Panc1 (cell line): ENCODE measurements at regions not wholly inside any gene's neighbourhood (a gene's known extent, or its start where the extent isn't known, plus 50 kb on each side); places are given as distances from the start of the nearest gene placed in this dataset.

Source experiments
- ATAC-seq: fragments of 200-7000 bp; cut with Tn5 transposase; 2 replicates; pipeline ENCODE4 v1.9.1; 2020; ENCODE audit warnings: mild to moderate bottlenecking, moderate library complexity
- BruUV-seq: library from RNA; stranded (reverse); fragments of 400-500 nt; replicated peaks from 2 replicates; lab custom pipeline; 2021; lab: Mats Ljungman, UMichigan
- CTCF ChIA-PET: fragments of 300-600 bp; sonication (Branson Sonifier 250); formaldehyde crosslinking; loops from one replicate; lab custom pipeline; 2022; ENCODE audit warnings: antibody characterized with exemption; lab: Charles Lee
- POLR2A ChIA-PET: fragments of 300-600 bp; sonication (Branson Sonifier 250); formaldehyde crosslinking; loops from one replicate; lab custom pipeline; 2022; ENCODE audit warnings: antibody characterized with exemption; lab: Charles Lee
- DNase-seq: peaks from one replicate; pipeline ENCODE4 v3.0.0-alpha.2; 2010; ENCODE audit warnings: low read depth, low spot score
- H3K27ac ChIP-seq: 2 replicates; pipeline ENCODE4 v1.5.1; 2011; ENCODE audit warnings: mild to moderate bottlenecking, low read length, inconsistent platforms
- H3K27me3 ChIP-seq: fragments of 200-500 bp; sonication (Bioruptor generic); 2 replicates; pipeline ENCODE4 v1.6.0; 2014; ENCODE audit warnings: low read length, inconsistent platforms; ENCODE audit not compliant: control insufficient read depth, insufficient read depth
- H3K36me3 ChIP-seq: fragments of 200-500 bp; sonication (Bioruptor generic); 2 replicates; pipeline ENCODE4 v1.5.1; 2014; ENCODE audit warnings: inconsistent platforms, mild to moderate bottlenecking, low read length, moderate library complexity; ENCODE audit not compliant: control insufficient read depth, insufficient read depth
- H3K4me1 ChIP-seq: 2 replicates; pipeline ENCODE4 v1.5.1; 2011; ENCODE audit warnings: inconsistent platforms, mild to moderate bottlenecking, low read length, moderate library complexity; ENCODE audit not compliant: control insufficient read depth, insufficient read depth
- H3K4me3 ChIP-seq, 2 experiments: 2 replicates each; pipeline ENCODE4 v1.5.1; 2011 to 2012; ENCODE audit warnings: low read depth in 2 of 2, low read length in 2 of 2, mild to moderate bottlenecking in 2 of 2, inconsistent platforms in 1 of 2, moderate library complexity in 1 of 2
- H3K9me3 ChIP-seq: fragments of 200-500 bp; sonication (Bioruptor generic); 2 replicates; pipeline ENCODE4 v1.5.1; 2014; ENCODE audit warnings: low read depth, mild to moderate bottlenecking, inconsistent platforms, low read length, moderate library complexity; ENCODE audit not compliant: control insufficient read depth, insufficient read depth
- CTCF ChIP-seq: fragments of 450-650 bp; IDR thresholded peaks from 2 replicates; pipeline ENCODE4 v1.5.1; 2017; ENCODE audit warnings: mild to moderate bottlenecking
- POLR2AphosphoS5 ChIP-seq: IDR thresholded peaks from 2 replicates; pipeline ENCODE4 v1.6.1; 2012; ENCODE audit warnings: mild to moderate bottlenecking, low read depth, low read length, moderate library complexity
- REST ChIP-seq, 2 experiments: IDR thresholded peaks; 2 replicates each; pipeline ENCODE4 v1.6.1; 2011 to 2012; ENCODE audit warnings: low read depth in 2 of 2, control low read depth in 1 of 2, low read length in 1 of 2, mild to moderate bottlenecking in 1 of 2, moderate library complexity in 1 of 2; ENCODE audit not compliant: insufficient read depth in 1 of 2
- SIN3A ChIP-seq: IDR thresholded peaks from 2 replicates; pipeline ENCODE4 v1.6.1; 2012; ENCODE audit warnings: low read depth, mild to moderate bottlenecking, low read length, moderate library complexity, borderline replicate concordance; ENCODE audit not compliant: insufficient read depth
- TCF7L2 ChIP-seq: IDR thresholded peaks from 2 replicates; pipeline ENCODE4 v1.6.1; 2011; ENCODE audit warnings: mild to moderate bottlenecking, low read depth, low read length, inconsistent platforms
- in situ Hi-C: cut with HindIII; loops from 2 replicates; pipeline ENCODE4 v1.10.0; 2016; ENCODE audit warnings: low sequenced_read_pairs, low pct_unique_long_range_greater_than_20kb
- intact Hi-C: fragments of 100-400 bp; cut with micrococcal nuclease; formaldehyde crosslinking; loops from one replicate; pipeline ENCODE4 v1.10.0; 2022; ENCODE audit not compliant: unreplicated experiment

GRCh38 chr5:67350185-67350584, 153.6 kb upstream of the CD180 start:
- H3K27ac ChIP-seq = no peak overlapping the region
- H3K36me3 ChIP-seq = no peaks in the 10 kb centered on the region
- no peak overlapping the region for H3K4me3 ChIP-seq
- H3K27me3 ChIP-seq = no peaks in the 10 kb centered on the region
- CTCF ChIA-PET = no interaction called here
- ATAC-seq = no peak
- no peaks in the 10 kb centered on the region for H3K4me1 ChIP-seq
- DNase-seq = no peak
- intact Hi-C loops = no loop called here
- BruUV-seq = no TSS peak
- no peaks in the 10 kb centered on the region for H3K9me3 ChIP-seq
- TF ChIP-seq CTCF = no peak
- TF ChIP-seq TCF7L2 = no peak
- no peak for TF ChIP-seq SIN3A
- TF ChIP-seq POLR2AphosphoS5 = no peak
- no peak for TF ChIP-seq REST (IDR thresholded peaks at IDR 0.05; ENCODE audit: insufficient read depth in 1 of 2, low read depth in 2 of 2, low read length in 1 of 2)
- in situ Hi-C loops = no loop called here
- POLR2A ChIA-PET = no interaction called here

DNA sequence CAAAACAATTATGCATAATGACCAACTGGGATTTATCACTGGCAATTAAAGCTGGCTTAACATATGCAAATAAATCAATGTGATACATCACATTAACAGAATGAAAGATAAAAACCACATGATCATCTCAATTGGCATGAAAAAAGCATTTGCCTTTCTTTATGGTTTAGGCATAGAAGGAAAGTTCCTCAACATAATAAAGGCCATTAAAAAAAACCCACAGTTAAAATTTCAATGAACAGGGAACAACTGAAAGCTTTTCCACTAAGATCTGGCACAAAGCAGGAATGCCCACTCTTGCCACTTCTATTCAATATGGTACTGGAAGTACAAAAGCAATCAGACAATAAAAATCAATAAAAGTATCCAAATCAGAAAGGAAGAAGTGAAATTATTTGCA, 151.2 kb upstream of the CD180 start:
- POLR2A ChIA-PET = no interaction called here
- no peaks in the 10 kb centered on the region for H3K36me3 ChIP-seq
- no peak overlapping the region for H3K27ac ChIP-seq
- no peak for TF ChIP-seq SIN3A
- TF ChIP-seq REST (IDR thresholded peaks at IDR 0.05; ENCODE audit: insufficient read depth in 1 of 2, low read depth in 2 of 2, low read length in 1 of 2) = no peak
- no peak for TF ChIP-seq TCF7L2
- TF ChIP-seq POLR2AphosphoS5 = no peak
- no peak for TF ChIP-seq CTCF
- no TSS peak for BruUV-seq
- CTCF ChIA-PET = no interaction called here
- no peak for DNase-seq
- H3K4me3 ChIP-seq = no peak overlapping the region
- H3K9me3 ChIP-seq = no peaks in the 10 kb centered on the region
- no peaks in the 10 kb centered on the region for H3K27me3 ChIP-seq
- in situ Hi-C loops (no loop called here), intact Hi-C loops (no loop called here)
- ATAC-seq = no peak
- no peaks in the 10 kb centered on the region for H3K4me1 ChIP-seq
